ENCODE measurements at regions not wholly inside any gene's neighbourhood (a gene's known extent, or its start where the extent isn't known, plus 50 kb on each side); places are given as distances from the start of the nearest gene placed in this dataset.

GRCh38 chr4:133385161-133385954 is 236.3 kb downstream of the PCDH10 start:
- Histone ChIP-seq H2BK5ac (ENCODE audit: low read length) (no peak overlapping the region), H3K4me3 (ENCODE audit: low read length in 2 of 2) (no peak overlapping the region), H2BK120ac (ENCODE audit: low read depth, low read length) (no peak overlapping the region), H3K4me2 (ENCODE audit: insufficient read depth, low read length, poor library complexity, severe bottlenecking) (no peak overlapping the region), H2AK5ac (ENCODE audit: low read depth, low read length) (no peak overlapping the region), H3K27me3 (ENCODE audit: control insufficient read depth in 3 of 3, insufficient read depth in 3 of 3, low read depth in 1 of 3, low read length in 3 of 3) (no peaks in the 10 kb centered on the region), H3K27ac (replicated peaks; ENCODE audit: low read length) (no peak overlapping the region), H3K79me1 (ENCODE audit: low read depth, low read length) (no peaks in the 10 kb centered on the region), H3K9me3 (replicated peaks in 1 of 2; ENCODE audit: control insufficient read depth in 2 of 2, insufficient read depth in 1 of 2, low read depth in 1 of 2, low read length in 2 of 2) (no peaks in the 10 kb centered on the region), H4K91ac (ENCODE audit: low read depth, low read length, poor library complexity) (no peak overlapping the region), H3K23ac (ENCODE audit: low read depth, low read length, poor library complexity) (peak overlapping the region; percentile 52), H3K14ac (ENCODE audit: low read length) (no peak overlapping the region), H3K9ac (ENCODE audit: low read depth, low read length, poor library complexity) (no peak overlapping the region), H3K36me3 (replicated peaks in 1 of 2; ENCODE audit: control insufficient read depth in 2 of 2, insufficient read depth in 2 of 2, low read length in 2 of 2) (no peaks in the 10 kb centered on the region), H3K4ac (ENCODE audit: low read length) (no peak overlapping the region), H4K8ac (ENCODE audit: low read depth, low read length) (no peak overlapping the region), H2AFZ (ENCODE audit: low read length) (no peak overlapping the region), H2BK15ac (ENCODE audit: low read length) (no peak overlapping the region), H3K18ac (ENCODE audit: low read length) (peak overlapping the region; percentile 93), H3K4me1 (ENCODE audit: control insufficient read depth in 2 of 2, insufficient read depth in 1 of 2, low read depth in 1 of 2, low read length in 2 of 2) (peaks cover under 1 to 5% of the 10 kb centered on the region in 2 donors), H2BK12ac (ENCODE audit: low read length) (no peak overlapping the region)
- DNase-seq (ENCODE audit: low spot score) = no peak
- no CpG with 5 or more reads among the region's 23 CpGs for WGBS, 2 donors (ENCODE audit: extremely low coverage in 2 of 2, insufficient read length in 2 of 2, insufficient replicate concordance in 1 of 2)

- no peak overlapping the region for H3K4me2 ChIP-seq (ENCODE audit: insufficient read depth, low read length, poor library complexity, severe bottlenecking)
- no peak overlapping the region for H3K9ac ChIP-seq (ENCODE audit: low read depth, low read length, poor library complexity)
- peak overlapping the region; percentile 67 for H3K23ac ChIP-seq (ENCODE audit: low read depth, low read length, poor library complexity)
- no peaks in the 10 kb centered on the region for H3K4me1 ChIP-seq (ENCODE audit: control insufficient read depth in 2 of 2, insufficient read depth in 1 of 2, low read depth in 1 of 2, low read length in 2 of 2)
- H3K79me1 ChIP-seq (ENCODE audit: low read depth, low read length) = no peaks in the 10 kb centered on the region
- H3K4me3 ChIP-seq (ENCODE audit: low read length in 2 of 2) = no peak overlapping the region
- no peak overlapping the region for H2BK15ac ChIP-seq (ENCODE audit: low read length)
- no peak overlapping the region for H2BK5ac ChIP-seq (ENCODE audit: low read length)
- no peak overlapping the region for H4K91ac ChIP-seq (ENCODE audit: low read depth, low read length, poor library complexity)
- no peak overlapping the region for H2AK5ac ChIP-seq (ENCODE audit: low read depth, low read length)
- H3K36me3 ChIP-seq (replicated peaks in 1 of 2; ENCODE audit: control insufficient read depth in 2 of 2, insufficient read depth in 2 of 2, low read length in 2 of 2) = no peaks in the 10 kb centered on the region
- H3K4ac ChIP-seq (ENCODE audit: low read length) = no peak overlapping the region
- no peak for DNase-seq (ENCODE audit: low spot score)
- no peak overlapping the region for H3K14ac ChIP-seq (ENCODE audit: low read length)
- no peak overlapping the region for H3K27ac ChIP-seq (replicated peaks; ENCODE audit: low read length)
- H3K27me3 ChIP-seq (ENCODE audit: control insufficient read depth in 3 of 3, insufficient read depth in 3 of 3, low read depth in 1 of 3, low read length in 3 of 3) = no peaks in the 10 kb centered on the region
- no peak overlapping the region for H4K8ac ChIP-seq (ENCODE audit: low read depth, low read length)
- no CpG with 5 or more reads among the region's 22 CpGs for WGBS, 2 donors (ENCODE audit: extremely low coverage in 2 of 2, insufficient read length in 2 of 2, insufficient replicate concordance in 1 of 2)
- H3K9me3 ChIP-seq (replicated peaks in 1 of 2; ENCODE audit: control insufficient read depth in 2 of 2, insufficient read depth in 1 of 2, low read depth in 1 of 2, low read length in 2 of 2) = no peaks in the 10 kb centered on the region
- H2AFZ ChIP-seq (ENCODE audit: low read length) = peak overlapping the region; percentile 5
- H3K18ac ChIP-seq (ENCODE audit: low read length) = no peak overlapping the region
- no peak overlapping the region for H2BK120ac ChIP-seq (ENCODE audit: low read depth, low read length)
- no peak overlapping the region for H2BK12ac ChIP-seq (ENCODE audit: low read length)
Observed at GRCh38 chr4:133379681-133380438, 230.8 kb downstream of the PCDH10 start.

GRCh38 chr4:133377286-133377685 is 228.2 kb downstream of the PCDH10 start:
- no peak overlapping the region for H3K23ac ChIP-seq (ENCODE audit: low read depth, low read length, poor library complexity)
- no peak overlapping the region for H3K14ac ChIP-seq (ENCODE audit: low read length)
- no peak overlapping the region for H2AK5ac ChIP-seq (ENCODE audit: low read depth, low read length)
- no peak overlapping the region for H3K4ac ChIP-seq (ENCODE audit: low read length)
- no peaks in the 10 kb centered on the region for H3K27me3 ChIP-seq (ENCODE audit: control insufficient read depth in 3 of 3, insufficient read depth in 3 of 3, low read depth in 1 of 3, low read length in 3 of 3)
- no peak overlapping the region for H4K91ac ChIP-seq (ENCODE audit: low read depth, low read length, poor library complexity)
- no peak overlapping the region for H3K18ac ChIP-seq (ENCODE audit: low read length)
- no peak overlapping the region for H3K4me2 ChIP-seq (ENCODE audit: insufficient read depth, low read length, poor library complexity, severe bottlenecking)
- H2AFZ ChIP-seq (ENCODE audit: low read length) = no peak overlapping the region
- no peak overlapping the region for H3K27ac ChIP-seq (replicated peaks; ENCODE audit: low read length)
- no peak overlapping the region for H2BK120ac ChIP-seq (ENCODE audit: low read depth, low read length)
- no peak overlapping the region for H2BK5ac ChIP-seq (ENCODE audit: low read length)
- H2BK12ac ChIP-seq (ENCODE audit: low read length) = no peak overlapping the region
- H2BK15ac ChIP-seq (ENCODE audit: low read length) = no peak overlapping the region
- no peaks in the 10 kb centered on the region for H3K79me1 ChIP-seq (ENCODE audit: low read depth, low read length)
- no peak overlapping the region for H4K8ac ChIP-seq (ENCODE audit: low read depth, low read length)
- no peak overlapping the region for H3K9ac ChIP-seq (ENCODE audit: low read depth, low read length, poor library complexity)
- no peaks in the 10 kb centered on the region for H3K9me3 ChIP-seq (replicated peaks in 1 of 2; ENCODE audit: control insufficient read depth in 2 of 2, insufficient read depth in 1 of 2, low read depth in 1 of 2, low read length in 2 of 2)
- H3K4me3 ChIP-seq (ENCODE audit: low read length in 2 of 2) = no peak overlapping the region
- no peaks in the 10 kb centered on the region for H3K4me1 ChIP-seq (ENCODE audit: control insufficient read depth in 2 of 2, insufficient read depth in 1 of 2, low read depth in 1 of 2, low read length in 2 of 2)
- DNase-seq (ENCODE audit: low spot score) = no peak
- H3K36me3 ChIP-seq (replicated peaks in 1 of 2; ENCODE audit: control insufficient read depth in 2 of 2, insufficient read depth in 2 of 2, low read length in 2 of 2) = no peaks in the 10 kb centered on the region
- no CpG with 5 or more reads among the region's 2 CpGs for WGBS, 2 donors (ENCODE audit: extremely low coverage in 2 of 2, insufficient read length in 2 of 2, insufficient replicate concordance in 1 of 2)

GRCh38 chr4:133372699-133373098 is 223.6 kb downstream of the PCDH10 start:
- H2BK12ac ChIP-seq (ENCODE audit: low read length) = no peak overlapping the region
- no peak overlapping the region for H2AK5ac ChIP-seq (ENCODE audit: low read depth, low read length)
- no peak overlapping the region for H3K18ac ChIP-seq (ENCODE audit: low read length)
- no peaks in the 10 kb centered on the region for H3K36me3 ChIP-seq (replicated peaks in 1 of 2; ENCODE audit: control insufficient read depth in 2 of 2, insufficient read depth in 2 of 2, low read length in 2 of 2)
- H2AFZ ChIP-seq (ENCODE audit: low read length) = no peak overlapping the region
- H3K4ac ChIP-seq (ENCODE audit: low read length) = no peak overlapping the region
- H2BK120ac ChIP-seq (ENCODE audit: low read depth, low read length) = no peak overlapping the region
- WGBS, 2 donors (ENCODE audit: extremely low coverage in 2 of 2, insufficient read length in 2 of 2, insufficient replicate concordance in 1 of 2) = no CpG with 5 or more reads among the region's 2 CpGs
- H3K14ac ChIP-seq (ENCODE audit: low read length) = no peak overlapping the region
- no peaks in the 10 kb centered on the region for H3K9me3 ChIP-seq (replicated peaks in 1 of 2; ENCODE audit: control insufficient read depth in 2 of 2, insufficient read depth in 1 of 2, low read depth in 1 of 2, low read length in 2 of 2)
- no peak overlapping the region for H2BK5ac ChIP-seq (ENCODE audit: low read length)
- no peak overlapping the region for H3K4me3 ChIP-seq (ENCODE audit: low read length in 2 of 2)
- no peak overlapping the region for H4K91ac ChIP-seq (ENCODE audit: low read depth, low read length, poor library complexity)
- H3K9ac ChIP-seq (ENCODE audit: low read depth, low read length, poor library complexity) = no peak overlapping the region
- H3K23ac ChIP-seq (ENCODE audit: low read depth, low read length, poor library complexity) = no peak overlapping the region
- no peaks in the 10 kb centered on the region for H3K27me3 ChIP-seq (ENCODE audit: control insufficient read depth in 3 of 3, insufficient read depth in 3 of 3, low read depth in 1 of 3, low read length in 3 of 3)
- H2BK15ac ChIP-seq (ENCODE audit: low read length) = no peak overlapping the region
- no peak overlapping the region for H4K8ac ChIP-seq (ENCODE audit: low read depth, low read length)
- H3K4me2 ChIP-seq (ENCODE audit: insufficient read depth, low read length, poor library complexity, severe bottlenecking) = no peak overlapping the region
- no peaks in the 10 kb centered on the region for H3K4me1 ChIP-seq (ENCODE audit: control insufficient read depth in 2 of 2, insufficient read depth in 1 of 2, low read depth in 1 of 2, low read length in 2 of 2)
- no peak for DNase-seq (ENCODE audit: low spot score)
- H3K79me1 ChIP-seq (ENCODE audit: low read depth, low read length) = no peaks in the 10 kb centered on the region
- no peak overlapping the region for H3K27ac ChIP-seq (replicated peaks; ENCODE audit: low read length)
